HEK293 (cell line): ENCODE measurements at regions not wholly inside any gene's neighbourhood (a gene's known extent, or its start where the extent isn't known, plus 50 kb on each side); places are given as distances from the start of the nearest gene placed in this dataset.

ENCODE experiments used
- CTCF ChIA-PET: fragments of 350-600 bp; formaldehyde crosslinking; extraction: SDS; loops from one replicate; lab custom pipeline; 2021; ENCODE audit warnings: antibody characterized with exemption; lab: Yijun Ruan, JAX
- POLR2A ChIA-PET: fragments of 300-600 bp; formaldehyde crosslinking; extraction: SDS; loops from one replicate; lab custom pipeline; 2020; ENCODE audit warnings: antibody characterized with exemption, inconsistent platforms; lab: Yijun Ruan, JAX
- H3K27ac ChIP-seq: fragments of 200-500 bp; sonication (Bioruptor generic); 2 replicates; pipeline ENCODE4 v1.5.1; 2014; ENCODE audit warnings: low read depth, low read length, control low read depth, inconsistent platforms; ENCODE audit errors: extremely low read depth
- H3K36me3 ChIP-seq, 2 experiments: fragments of 200-500 bp in 1 of 2; sonication (Bioruptor generic) in 1 of 2; 1 replicate in 1 of 2; 2 replicates in 1 of 2; pipeline ENCODE4 v1.5.1; 2014 to 2017; ENCODE audit warnings: inconsistent platforms in 2 of 2, low read length in 2 of 2; ENCODE audit not compliant: control insufficient read depth in 2 of 2, insufficient read depth in 1 of 2
- H3K4me1 ChIP-seq: fragments of 200-500 bp; sonication (Bioruptor generic); 2 replicates; pipeline ENCODE4 v1.5.1; 2014; ENCODE audit warnings: mild to moderate bottlenecking, low read length, inconsistent platforms; ENCODE audit not compliant: control insufficient read depth, insufficient read depth
- H3K4me3 ChIP-seq: 2 replicates; pipeline ENCODE4 v1.5.1; 2011; ENCODE audit warnings: low read depth, mild to moderate bottlenecking, control low read depth, low read length, moderate library complexity
- H3K9me3 ChIP-seq: fragments of 200-500 bp; sonication (Bioruptor generic); 2 replicates; pipeline ENCODE4 v1.5.1; 2014; ENCODE audit warnings: low read depth, low read length, inconsistent platforms; ENCODE audit not compliant: control insufficient read depth, insufficient read depth
- BCL11A ChIP-seq: fragments of 450-650 bp; formaldehyde crosslinking; IDR thresholded peaks from 2 replicates; pipeline ENCODE4 v1.5.1; 2016; ENCODE audit warnings: low read depth, missing biosample characterization, missing genetic modification characterization
- BCL6B ChIP-seq: fragments of 450-650 bp; formaldehyde crosslinking; IDR thresholded peaks from 2 replicates; pipeline ENCODE4 v1.5.1; 2017; ENCODE audit warnings: missing biosample characterization, missing genetic modification characterization
- ELK4 ChIP-seq: IDR thresholded peaks from 2 replicates; pipeline ENCODE4 v1.6.1; 2011; ENCODE audit warnings: mild to moderate bottlenecking, low read depth, low read length, borderline replicate concordance
- HOXC10 ChIP-seq: sonication (generic); formaldehyde crosslinking; IDR thresholded peaks from 2 replicates; pipeline ENCODE4 v1.8.1; 2023; ENCODE audit warnings: mild to moderate bottlenecking, missing genetic modification reagents
- KLF10 ChIP-seq: fragments of 450-650 bp; IDR thresholded peaks from 2 replicates; pipeline ENCODE4 v1.5.1; 2018; ENCODE audit warnings: missing biosample characterization, mild to moderate bottlenecking, missing genetic modification characterization
- KLF7 ChIP-seq: fragments of 450-650 bp; formaldehyde crosslinking; IDR thresholded peaks from 2 replicates; pipeline ENCODE4 v1.5.1; 2016; ENCODE audit warnings: missing biosample characterization, missing genetic modification characterization, borderline replicate concordance
- MEIS1 ChIP-seq: sonication (generic); formaldehyde crosslinking; IDR thresholded peaks from 2 replicates; pipeline ENCODE4 v1.8.1; 2022; ENCODE audit warnings: missing genetic modification reagents, mild to moderate bottlenecking, borderline replicate concordance
- OVOL3 ChIP-seq: fragments of 450-650 bp; formaldehyde crosslinking; IDR thresholded peaks from 2 replicates; pipeline ENCODE4 v1.5.1; 2016; ENCODE audit warnings: missing biosample characterization, missing genetic modification characterization
- PRDM4 ChIP-seq: fragments of 450-650 bp; formaldehyde crosslinking; IDR thresholded peaks from 2 replicates; pipeline ENCODE4 v1.5.1; 2017; ENCODE audit warnings: missing biosample characterization, missing genetic modification characterization
- REPIN1 ChIP-seq: fragments of 450-650 bp; formaldehyde crosslinking; IDR thresholded peaks from 2 replicates; pipeline ENCODE4 v1.5.1; 2017; ENCODE audit warnings: missing biosample characterization, missing genetic modification characterization, low read depth
- SETDB1 ChIP-seq: IDR thresholded peaks from one replicate; pipeline ENCODE4 v1.6.1; 2017; ENCODE audit warnings: mild to moderate bottlenecking, low read length, moderate library complexity, mixed read lengths; ENCODE audit not compliant: insufficient read length
- TCF7L2 ChIP-seq: IDR thresholded peaks from 2 replicates; pipeline ENCODE4 v1.6.1; 2011; ENCODE audit warnings: low read depth, mild to moderate bottlenecking, inconsistent platforms, low read length, moderate library complexity, borderline replicate concordance
- ZBTB1 ChIP-seq: fragments of 450-650 bp; formaldehyde crosslinking; IDR thresholded peaks from 2 replicates; pipeline ENCODE4 v1.5.1; 2016; ENCODE audit warnings: missing biosample characterization, missing genetic modification characterization
- ZBTB10 ChIP-seq: fragments of 450-650 bp; formaldehyde crosslinking; IDR thresholded peaks from 2 replicates; pipeline ENCODE4 v1.5.1; 2016; ENCODE audit warnings: missing biosample characterization, missing genetic modification characterization
- ZBTB6 ChIP-seq: fragments of 450-650 bp; formaldehyde crosslinking; IDR thresholded peaks from 2 replicates; pipeline ENCODE4 v1.5.1; 2017; ENCODE audit warnings: missing biosample characterization, missing genetic modification characterization
- ZIC2 ChIP-seq: fragments of 450-650 bp; formaldehyde crosslinking; IDR thresholded peaks from 2 replicates; pipeline ENCODE4 v1.5.1; 2016; ENCODE audit warnings: missing biosample characterization, missing genetic modification characterization
- ZNF133 ChIP-seq: fragments of 450-650 bp; formaldehyde crosslinking; IDR thresholded peaks from 2 replicates; pipeline ENCODE4 v1.5.1; 2016; ENCODE audit warnings: missing biosample characterization, missing genetic modification characterization
- ZNF140 ChIP-seq: fragments of 450-650 bp; formaldehyde crosslinking; IDR thresholded peaks from 2 replicates; pipeline ENCODE4 v1.5.1; 2016; ENCODE audit warnings: missing biosample characterization, missing genetic modification characterization
- ZNF214 ChIP-seq: fragments of 450-650 bp; formaldehyde crosslinking; IDR thresholded peaks from 2 replicates; pipeline ENCODE4 v1.5.1; 2017; ENCODE audit warnings: missing biosample characterization, mild to moderate bottlenecking, missing genetic modification characterization, borderline replicate concordance
- ZNF223 ChIP-seq: fragments of 450-650 bp; formaldehyde crosslinking; IDR thresholded peaks from 2 replicates; pipeline ENCODE4 v1.5.1; 2016; ENCODE audit warnings: missing biosample characterization, missing genetic modification characterization
- ZNF324 ChIP-seq: fragments of 450-650 bp; formaldehyde crosslinking; IDR thresholded peaks from 2 replicates; pipeline ENCODE4 v1.5.1; 2016; ENCODE audit warnings: missing biosample characterization, missing genetic modification characterization
- ZNF404 ChIP-seq: fragments of 450-650 bp; formaldehyde crosslinking; IDR thresholded peaks from 2 replicates; pipeline ENCODE4 v1.5.1; 2017; ENCODE audit warnings: missing biosample characterization, missing genetic modification characterization
- ZNF510 ChIP-seq: fragments of 450-650 bp; formaldehyde crosslinking; IDR thresholded peaks from 2 replicates; pipeline ENCODE4 v1.5.1; 2018; ENCODE audit warnings: mild to moderate bottlenecking, missing genetic modification characterization, missing biosample characterization; ENCODE audit not compliant: insufficient replicate concordance
- ZNF596 ChIP-seq: fragments of 450-650 bp; IDR thresholded peaks from 2 replicates; pipeline ENCODE4 v1.5.0; 2018; ENCODE audit warnings: missing biosample characterization, mild to moderate bottlenecking, missing genetic modification characterization, moderate library complexity
- ZNF658 ChIP-seq: fragments of 450-650 bp; formaldehyde crosslinking; IDR thresholded peaks from 2 replicates; pipeline ENCODE4; 2016; ENCODE audit warnings: missing biosample characterization, missing genetic modification characterization
- ZNF692 ChIP-seq: fragments of 450-650 bp; formaldehyde crosslinking; IDR thresholded peaks from 2 replicates; pipeline ENCODE4 v1.5.1; 2016; ENCODE audit warnings: missing biosample characterization, missing genetic modification characterization
- ZNF791 ChIP-seq: fragments of 450-650 bp; formaldehyde crosslinking; IDR thresholded peaks from 2 replicates; pipeline ENCODE4 v1.5.1; 2016; ENCODE audit warnings: missing biosample characterization, missing genetic modification characterization

GRCh38 chr15:62218841-62219240 lies 53.8 kb upstream of the C2CD4B start:
- TF ChIP-seq ZBTB10 (no peak), SETDB1 (no peak), ZBTB1 (tag by site-specific recombination) (no peak), ZNF658 (tag by site-specific recombination) (no peak), ZBTB6 (tag by site-specific recombination) (no peak), ZNF214 (tag by site-specific recombination) (no peak), KLF10 (no peak), ZNF324 (tag by site-specific recombination) (no peak), ZIC2 (tag by site-specific recombination) (no peak), ZNF692 (tag by site-specific recombination) (no peak), ZNF223 (tag by site-specific recombination) (no peak), TCF7L2 (no peak), ZNF404 (tag by site-specific recombination) (no peak), HOXC10 (CRISPR knock-in tag) (no peak), REPIN1 (no peak), ZNF791 (no peak), ZNF140 (tag by site-specific recombination) (no peak)
- POLR2A ChIA-PET = no interaction called here

GRCh38 chr15:62219799-62220198 lies 54.7 kb upstream of the C2CD4B start:
- CTCF ChIA-PET = no interaction called here
- Histone ChIP-seq H3K27ac (no peak overlapping the region), H3K4me1 (no peaks in the 10 kb centered on the region), H3K36me3 (no peaks in the 10 kb centered on the region), H3K4me3 (no peak overlapping the region), H3K9me3 (no peaks in the 10 kb centered on the region)
- POLR2A ChIA-PET = no interaction called here
- TF ChIP-seq BCL11A (no peak), ZNF133 (tag by site-specific recombination) (no peak), ZNF596 (tag by site-specific recombination) (no peak), ZNF140 (tag by site-specific recombination) (no peak), ZNF510 (tag by site-specific recombination) (no peak), KLF7 (tag by site-specific recombination) (no peak), PRDM4 (tag by site-specific recombination) (no peak), MEIS1 (CRISPR knock-in tag) (no peak), ELK4 (no peak), ZNF791 (no peak), BCL6B (tag by site-specific recombination) (no peak), ZNF404 (tag by site-specific recombination) (no peak), OVOL3 (no peak)

More at GRCh38 chr15:62218841-62219240, 53.8 kb upstream of the C2CD4B start:
- CTCF ChIA-PET = no interaction called here
- H3K4me3 ChIP-seq = no peak overlapping the region
- H3K27ac ChIP-seq = no peak overlapping the region
- H3K4me1 ChIP-seq = no peaks in the 10 kb centered on the region
- no peaks in the 10 kb centered on the region for H3K9me3 ChIP-seq
- no peaks in the 10 kb centered on the region for H3K36me3 ChIP-seq
